ENCODE measurements at regions not wholly inside any gene's neighbourhood (a gene's known extent, or its start where the extent isn't known, plus 50 kb on each side); places are given as distances from the start of the nearest gene placed in this dataset.
A peak's percentile ranks its signal among the peaks of the same experiment; 100 is the strongest.

DNA sequence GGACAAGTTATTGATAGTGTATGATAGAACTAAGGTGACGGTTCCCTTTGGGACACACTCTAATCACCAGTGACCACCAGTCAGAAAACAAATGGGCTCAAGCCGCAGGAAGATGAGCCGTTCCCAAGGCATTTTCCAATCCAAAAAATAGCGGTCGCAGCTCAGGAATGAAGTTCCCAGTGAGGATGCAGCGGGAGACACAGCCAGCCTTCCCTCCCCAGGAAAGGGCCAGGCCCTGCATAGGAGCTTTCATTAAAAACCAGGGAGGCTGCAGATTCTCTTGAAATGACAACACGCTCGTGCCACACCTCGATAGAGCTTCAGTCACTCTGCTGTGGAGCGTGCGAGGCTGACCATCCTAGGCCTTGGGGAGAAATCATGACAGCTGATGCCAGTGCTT lies 65.8 kb upstream of the WNT7B start:
- no peak for ATAC-seq (ENCODE audit: low FRiP score)
- TF ChIP-seq, protein P1, sequence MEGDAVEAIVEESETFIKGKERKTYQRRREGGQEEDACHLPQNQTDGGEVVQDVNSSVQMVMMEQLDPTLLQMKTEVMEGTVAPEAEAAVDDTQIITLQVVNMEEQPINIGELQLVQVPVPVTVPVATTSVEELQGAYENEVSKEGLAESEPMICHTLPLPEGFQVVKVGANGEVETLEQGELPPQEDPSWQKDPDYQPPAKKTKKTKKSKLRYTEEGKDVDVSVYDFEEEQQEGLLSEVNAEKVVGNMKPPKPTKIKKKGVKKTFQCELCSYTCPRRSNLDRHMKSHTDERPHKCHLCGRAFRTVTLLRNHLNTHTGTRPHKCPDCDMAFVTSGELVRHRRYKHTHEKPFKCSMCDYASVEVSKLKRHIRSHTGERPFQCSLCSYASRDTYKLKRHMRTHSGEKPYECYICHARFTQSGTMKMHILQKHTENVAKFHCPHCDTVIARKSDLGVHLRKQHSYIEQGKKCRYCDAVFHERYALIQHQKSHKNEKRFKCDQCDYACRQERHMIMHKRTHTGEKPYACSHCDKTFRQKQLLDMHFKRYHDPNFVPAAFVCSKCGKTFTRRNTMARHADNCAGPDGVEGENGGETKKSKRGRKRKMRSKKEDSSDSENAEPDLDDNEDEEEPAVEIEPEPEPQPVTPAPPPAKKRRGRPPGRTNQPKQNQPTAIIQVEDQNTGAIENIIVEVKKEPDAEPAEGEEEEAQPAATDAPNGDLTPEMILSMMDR (IDR thresholded peaks at IDR 0.05) = no peak
- peak; percentile 22 for DNase-seq (ENCODE audit: low spot score)

GRCh38 chr22:46043339-46043738 lies 66.4 kb upstream of the WNT7B start:
- TF ChIP-seq, protein P1 (IDR thresholded peaks at IDR 0.05) = no peak
- ATAC-seq (ENCODE audit: low FRiP score) = no peak
- DNase-seq (ENCODE audit: low spot score) = peak; percentile 20

GRCh38 chr22:46043816-46044620 lies 67.1 kb upstream of the WNT7B start:
- DNase-seq (ENCODE audit: low spot score) (peak; percentile 22), ATAC-seq (ENCODE audit: low FRiP score) (no peak)
- TF ChIP-seq, protein P1 (IDR thresholded peaks at IDR 0.05) = no peak

GRCh38 chr22:46044621-46045458 lies 67.9 kb upstream of the WNT7B start:
- TF ChIP-seq, protein P1 (IDR thresholded peaks at IDR 0.05) = no peak
- peak; percentile 44 for ATAC-seq (ENCODE audit: low FRiP score)
- peak; percentile 23 for DNase-seq (ENCODE audit: low spot score)

DNA sequence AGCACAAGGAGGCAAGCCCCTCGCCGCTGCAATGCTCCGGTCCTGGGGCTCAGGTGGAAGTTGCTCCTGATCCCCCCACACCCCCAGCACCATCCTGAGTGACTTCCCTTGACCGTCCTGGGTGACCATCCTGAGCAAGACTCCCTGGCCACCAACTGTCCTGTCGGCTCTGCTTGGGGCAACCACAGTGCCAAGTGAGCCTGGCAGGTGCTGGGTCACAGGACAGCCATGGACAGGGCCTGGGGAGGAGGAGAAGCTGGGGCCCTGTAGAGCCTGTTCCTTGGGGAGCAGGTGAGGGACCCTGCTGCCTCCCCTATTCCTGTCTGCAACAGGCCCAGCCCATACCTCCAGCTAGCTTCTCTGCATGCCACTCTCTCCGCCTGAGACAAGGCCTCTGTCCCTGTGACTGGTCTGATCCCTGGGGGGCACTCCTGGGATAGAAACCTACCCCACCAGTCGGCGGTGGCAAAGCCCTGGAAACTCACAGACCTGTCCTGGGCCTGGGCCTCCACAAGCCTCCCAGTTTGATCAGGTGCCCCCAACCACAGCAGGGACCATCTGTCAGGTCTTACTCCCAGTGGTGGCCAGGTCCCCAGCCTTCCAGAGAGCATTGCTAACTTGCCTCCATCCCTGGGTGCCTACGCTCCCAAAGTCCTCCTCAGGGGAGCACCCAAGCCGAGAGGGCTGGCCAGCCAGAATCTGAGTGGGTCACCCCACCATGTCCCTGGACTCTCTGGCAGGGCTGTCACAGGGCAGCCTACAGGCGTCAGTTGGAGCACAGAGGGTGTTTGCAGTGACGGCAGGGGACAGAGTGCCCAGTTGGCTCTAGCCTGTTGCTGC lies 68.7 kb upstream of the WNT7B start:
- TF ChIP-seq, protein P1 (IDR thresholded peaks at IDR 0.05) = no peak
- ATAC-seq (ENCODE audit: low FRiP score) = peak; percentile 13
- DNase-seq (ENCODE audit: low spot score) = peak; percentile 16

DNA sequence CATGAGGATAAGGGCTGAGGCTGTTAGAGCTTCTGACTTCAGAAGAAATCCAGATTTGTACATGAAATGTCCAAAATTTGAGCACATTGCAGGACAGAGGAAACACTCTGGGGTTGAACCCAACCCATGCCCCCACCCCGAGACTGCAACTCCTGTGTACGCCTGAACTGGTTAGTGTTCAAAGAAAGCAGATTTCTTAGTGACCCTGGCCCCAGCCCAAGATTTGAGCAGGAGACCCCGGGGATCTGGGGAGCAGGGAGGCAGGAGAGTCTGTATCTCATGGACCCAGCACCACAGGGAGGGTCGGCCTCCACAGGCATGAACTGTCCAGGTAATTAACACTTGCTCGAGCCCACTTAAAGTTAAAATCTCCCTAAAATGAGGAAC lies 69.3 kb upstream of the WNT7B start:
- TF ChIP-seq, protein P1 (IDR thresholded peaks at IDR 0.05) = no peak
- no peak for ATAC-seq (ENCODE audit: low FRiP score)
- DNase-seq (ENCODE audit: low spot score) = peak; percentile 19
